ENCODE measurements at regions not wholly inside any gene's neighbourhood (a gene's known extent, or its start where the extent isn't known, plus 50 kb on each side); places are given as distances from the start of the nearest gene placed in this dataset.
"Not testable (repeated sequence)": the region's sequence is repeated elsewhere in the genome, so short reads cannot be mapped to it uniquely, and the experiment has no call there.

DNA sequence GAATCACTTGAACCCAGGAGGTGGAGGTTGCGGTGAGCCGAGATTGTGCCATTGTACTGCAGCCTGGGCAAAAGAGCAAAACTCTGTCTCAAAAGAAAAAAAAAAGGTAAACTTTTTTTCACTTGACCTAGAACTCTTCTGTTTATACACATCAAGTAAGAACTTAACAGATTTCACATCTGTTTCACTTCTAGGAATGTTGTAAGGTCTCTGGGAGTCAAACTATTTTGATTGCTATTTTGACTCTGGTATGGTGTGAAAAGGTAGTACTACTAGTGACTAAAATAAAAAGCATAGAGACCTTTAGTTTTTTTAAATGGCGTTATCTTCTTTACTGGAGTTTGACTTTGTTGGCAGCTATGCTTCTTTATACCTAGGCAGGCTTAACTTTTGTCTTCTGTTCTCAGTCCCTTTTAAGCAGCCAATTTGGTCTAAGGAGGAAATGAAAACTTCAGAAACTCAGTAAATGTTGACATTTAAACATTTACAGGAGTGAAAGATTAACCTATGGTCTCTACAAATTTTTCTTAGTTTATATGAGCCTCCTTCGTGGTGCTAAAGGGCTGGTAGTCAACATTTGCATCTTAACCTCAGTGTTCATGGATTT lies 84.7 kb downstream of the METTL2B start:
- WGBS (ENCODE audit: insufficient coverage): 90% methylated on average over 2 of the region's 4 CpGs

DNA sequence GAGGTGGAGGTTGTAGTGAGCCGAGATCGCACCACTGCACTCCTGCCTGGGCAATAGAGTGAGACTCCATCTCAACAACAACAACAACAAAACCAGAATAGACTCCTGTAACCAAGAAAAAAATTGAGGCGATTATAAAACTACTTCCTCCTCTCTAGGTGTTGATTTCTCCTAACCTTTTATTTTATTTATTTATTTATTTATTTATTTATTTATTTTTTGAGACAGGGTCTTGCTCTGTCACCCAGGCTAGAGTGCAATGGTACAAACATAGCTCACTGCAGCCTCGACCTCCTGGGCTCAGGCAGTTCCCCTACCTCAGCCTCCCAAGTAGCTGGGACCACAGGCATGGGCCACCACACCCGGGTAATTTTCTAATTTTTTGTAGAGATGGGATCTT lies 86.2 kb downstream of the METTL2B start:
- not testable (repeated sequence) for H3K4me3 ChIP-seq (ENCODE audit: low read length); H3K4me1 ChIP-seq (ENCODE audit: control insufficient read depth, insufficient read depth, low read length); H3K27me3 ChIP-seq (ENCODE audit: control insufficient read depth, insufficient read depth, low read length); H3K9me3 ChIP-seq (replicated peaks; ENCODE audit: control insufficient read depth, low read depth, low read length); DNase-seq; H3K27ac ChIP-seq (ENCODE audit: low read length); H3K36me3 ChIP-seq (ENCODE audit: control insufficient read depth, insufficient read depth, low read length)
- no CpG with 5 or more reads among the region's 5 CpGs for WGBS (ENCODE audit: insufficient coverage)

More for the DNA sequence above, 84.7 kb downstream of the METTL2B start:
- not testable (repeated sequence) for H3K36me3 ChIP-seq (ENCODE audit: control insufficient read depth, insufficient read depth, low read length); H3K27ac ChIP-seq (ENCODE audit: low read length); H3K27me3 ChIP-seq (ENCODE audit: control insufficient read depth, insufficient read depth, low read length); H3K4me3 ChIP-seq (ENCODE audit: low read length); DNase-seq; H3K9me3 ChIP-seq (replicated peaks; ENCODE audit: control insufficient read depth, low read depth, low read length); H3K4me1 ChIP-seq (ENCODE audit: control insufficient read depth, insufficient read depth, low read length)

DNA sequence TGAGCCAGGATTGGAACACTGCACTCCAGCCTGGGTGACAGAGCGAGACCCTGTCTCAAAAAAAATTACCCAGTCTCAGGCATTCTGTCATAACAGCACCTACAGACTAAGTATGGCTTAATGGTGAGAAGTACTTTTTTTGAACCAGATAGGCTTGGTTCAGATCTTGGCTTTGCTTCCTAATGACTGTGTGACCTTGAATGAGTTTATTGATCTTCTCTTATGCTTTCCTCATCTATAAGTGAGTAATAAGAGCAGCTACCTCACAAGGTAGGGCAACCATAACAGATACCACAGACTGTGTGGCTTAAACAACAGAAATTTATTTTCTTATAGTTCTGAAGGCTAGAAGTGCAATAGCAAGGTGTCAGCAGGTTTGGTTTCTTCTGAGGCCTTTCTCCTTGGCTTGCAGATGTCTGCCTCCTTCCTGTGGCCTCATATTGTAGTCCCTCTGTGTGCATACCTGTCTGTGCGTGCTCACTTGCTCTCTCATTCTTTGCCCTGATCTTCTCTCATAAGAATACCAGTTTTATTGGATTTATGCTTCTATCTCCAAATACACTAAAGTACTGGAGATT lies 87.7 kb downstream of the METTL2B start:
- H3K4me1 ChIP-seq (ENCODE audit: control insufficient read depth, insufficient read depth, low read length); H3K36me3 ChIP-seq (ENCODE audit: control insufficient read depth, insufficient read depth, low read length); DNase-seq; H3K9me3 ChIP-seq (replicated peaks; ENCODE audit: control insufficient read depth, low read depth, low read length); H3K27ac ChIP-seq (ENCODE audit: low read length); H3K4me3 ChIP-seq (ENCODE audit: low read length); H3K27me3 ChIP-seq (ENCODE audit: control insufficient read depth, insufficient read depth, low read length): not testable (repeated sequence)
- WGBS (ENCODE audit: insufficient coverage): no CpG with 5 or more reads among the region's 2 CpGs

DNA sequence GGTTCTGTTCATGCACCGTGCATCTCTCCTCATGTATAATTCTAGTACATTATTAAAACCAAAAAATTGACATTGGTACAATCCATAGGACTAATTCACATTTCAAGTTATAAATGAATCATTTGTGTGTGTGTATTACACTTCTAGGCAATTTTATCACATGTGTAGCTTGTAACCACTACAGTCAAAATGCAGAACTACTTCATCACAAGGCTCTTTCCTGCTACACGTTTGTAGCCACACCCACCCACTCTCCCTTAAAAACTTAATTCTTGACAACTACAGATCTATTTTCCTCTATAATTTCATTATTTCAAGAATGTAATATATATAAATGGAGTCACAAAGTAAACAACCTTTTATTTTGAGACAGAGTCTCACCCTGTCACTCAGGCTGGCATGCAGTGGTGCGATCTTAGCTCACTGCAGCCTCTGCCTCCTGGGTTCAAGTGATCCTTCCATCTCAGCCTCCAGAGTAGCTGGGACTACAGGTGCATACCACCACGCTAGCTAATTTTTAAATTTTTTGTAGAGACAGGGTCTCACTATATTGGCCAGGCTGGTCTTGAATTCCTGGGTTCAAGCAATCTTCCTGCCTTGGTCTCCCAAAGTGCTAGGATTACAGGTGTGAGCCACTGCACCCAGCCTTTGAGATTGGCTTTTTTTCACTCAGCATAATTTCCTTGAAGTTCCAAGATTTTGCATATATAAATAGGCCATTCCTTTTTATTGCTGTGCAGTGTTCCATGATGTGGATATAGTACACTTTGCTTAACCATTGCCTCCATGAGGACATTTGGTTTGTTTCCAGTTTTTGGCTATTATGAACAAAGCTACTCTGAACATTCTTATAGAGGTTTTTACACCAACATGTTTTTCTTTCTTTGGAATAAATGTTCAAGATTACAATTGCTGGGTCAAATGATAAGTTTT lies 88.7 kb downstream of the METTL2B start:
- WGBS (ENCODE audit: insufficient coverage): 88% methylated on average over 1 of the region's 4 CpGs
- not testable (repeated sequence) for H3K4me3 ChIP-seq (ENCODE audit: low read length); H3K36me3 ChIP-seq (ENCODE audit: control insufficient read depth, insufficient read depth, low read length); H3K4me1 ChIP-seq (ENCODE audit: control insufficient read depth, insufficient read depth, low read length); DNase-seq; H3K27ac ChIP-seq (ENCODE audit: low read length); H3K27me3 ChIP-seq (ENCODE audit: control insufficient read depth, insufficient read depth, low read length); H3K9me3 ChIP-seq (replicated peaks; ENCODE audit: control insufficient read depth, low read depth, low read length)

DNA sequence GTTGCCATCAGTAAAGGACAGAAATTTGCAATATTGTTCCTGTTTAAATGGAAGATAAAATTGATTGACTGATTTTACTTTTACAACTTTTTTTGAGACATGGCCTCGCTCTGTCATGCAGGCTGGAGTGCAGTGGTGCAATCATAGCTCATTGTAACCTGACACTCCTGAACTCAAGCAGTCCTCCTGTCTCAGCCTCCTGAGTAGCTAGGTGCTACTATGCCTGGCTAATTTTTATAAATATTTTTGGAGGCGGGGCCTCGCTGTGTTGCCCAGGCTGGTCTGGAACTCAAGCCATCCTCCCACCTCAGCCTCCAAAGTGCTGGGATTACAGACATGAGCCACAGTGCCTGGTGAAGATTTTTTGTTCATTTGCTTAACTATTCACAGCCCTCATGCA lies 96.8 kb upstream of the GARIN1A start:
- not testable (repeated sequence) for H3K4me3 ChIP-seq (ENCODE audit: low read length); H3K27ac ChIP-seq (ENCODE audit: low read length); H3K27me3 ChIP-seq (ENCODE audit: control insufficient read depth, insufficient read depth, low read length); DNase-seq; H3K9me3 ChIP-seq (replicated peaks; ENCODE audit: control insufficient read depth, low read depth, low read length); H3K4me1 ChIP-seq (ENCODE audit: control insufficient read depth, insufficient read depth, low read length)
- 100% methylated on average over 1 of the region's 3 CpGs for WGBS (ENCODE audit: insufficient coverage)
- H3K36me3 ChIP-seq (ENCODE audit: control insufficient read depth, insufficient read depth, low read length): peaks cover 13% of the 10 kb centered on the region

DNA sequence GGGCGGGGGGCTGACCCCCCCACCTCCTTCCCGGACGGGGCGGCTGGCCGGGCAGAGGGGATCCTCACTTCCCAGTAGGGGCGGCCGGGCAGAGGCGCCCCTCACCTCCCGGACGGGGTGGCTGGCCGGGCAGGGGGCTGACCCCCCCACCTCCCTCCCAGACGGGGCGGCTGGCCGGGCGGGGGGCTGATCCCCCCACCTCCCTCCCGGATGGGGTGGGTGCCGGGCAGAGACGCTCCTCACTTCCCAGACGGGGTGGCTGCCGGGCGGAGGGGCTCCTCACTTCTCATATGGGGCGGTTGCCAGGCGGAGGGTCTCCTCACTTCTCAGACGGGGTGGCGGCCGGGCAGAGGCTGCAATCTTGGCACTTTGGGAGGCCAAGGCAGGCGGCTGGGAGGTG lies 95.1 kb upstream of the GARIN1A start:
- not testable (repeated sequence) for H3K4me3 ChIP-seq (ENCODE audit: low read length); H3K4me1 ChIP-seq (ENCODE audit: control insufficient read depth, insufficient read depth, low read length); H3K27ac ChIP-seq (ENCODE audit: low read length); H3K9me3 ChIP-seq (replicated peaks; ENCODE audit: control insufficient read depth, low read depth, low read length); DNase-seq; H3K36me3 ChIP-seq (ENCODE audit: control insufficient read depth, insufficient read depth, low read length); H3K27me3 ChIP-seq (ENCODE audit: control insufficient read depth, insufficient read depth, low read length)
- no CpG with 5 or more reads among the region's 27 CpGs for WGBS (ENCODE audit: insufficient coverage)

DNA sequence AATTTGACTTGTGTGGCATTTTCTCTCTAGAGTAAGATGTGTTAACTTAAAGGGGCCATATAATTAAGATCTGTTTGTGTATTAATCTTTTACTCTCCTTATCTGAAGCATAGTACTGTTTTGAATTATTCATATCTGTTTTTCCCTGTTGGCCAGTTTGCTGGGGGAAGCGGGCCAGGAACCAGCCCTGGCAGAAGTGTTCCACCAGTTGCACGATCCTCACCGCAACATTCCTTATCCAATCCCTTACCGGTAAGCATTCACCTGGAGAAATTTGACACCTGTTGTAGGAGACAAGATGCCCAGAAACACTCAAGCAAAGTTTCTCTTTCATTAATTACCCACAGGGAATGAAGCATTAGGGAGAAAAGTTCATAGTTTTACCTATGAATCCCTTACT lies 92.2 kb upstream of the GARIN1A start:
- not testable (repeated sequence) for H3K27ac ChIP-seq (ENCODE audit: low read length); H3K27me3 ChIP-seq (ENCODE audit: control insufficient read depth, insufficient read depth, low read length); H3K9me3 ChIP-seq (replicated peaks; ENCODE audit: control insufficient read depth, low read depth, low read length); H3K4me3 ChIP-seq (ENCODE audit: low read length); H3K36me3 ChIP-seq (ENCODE audit: control insufficient read depth, insufficient read depth, low read length); DNase-seq; H3K4me1 ChIP-seq (ENCODE audit: control insufficient read depth, insufficient read depth, low read length)
- WGBS (ENCODE audit: insufficient coverage): no CpG with 5 or more reads among the region's 4 CpGs

DNA sequence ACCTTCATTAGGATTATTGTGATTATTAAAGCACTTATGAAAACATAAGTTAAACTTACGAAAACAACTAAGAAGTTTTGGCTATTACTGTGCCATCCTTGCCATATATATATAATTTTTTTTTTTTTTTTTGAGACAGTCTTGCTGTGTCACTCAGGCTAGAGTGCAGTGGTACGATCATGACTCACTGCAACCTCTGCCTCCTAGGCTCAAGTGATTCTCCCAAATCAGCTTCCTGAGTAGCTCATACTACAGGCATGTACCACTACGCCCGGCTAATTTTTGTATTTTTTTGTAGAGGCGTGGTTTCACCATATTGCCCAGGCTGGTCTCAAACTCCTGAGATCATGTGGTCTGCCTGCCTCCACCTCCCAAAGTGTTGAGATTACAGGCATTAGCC lies 91.0 kb upstream of the GARIN1A start:
- H3K27me3 ChIP-seq (ENCODE audit: control insufficient read depth, insufficient read depth, low read length); H3K4me1 ChIP-seq (ENCODE audit: control insufficient read depth, insufficient read depth, low read length); DNase-seq; H3K4me3 ChIP-seq (ENCODE audit: low read length); H3K9me3 ChIP-seq (replicated peaks; ENCODE audit: control insufficient read depth, low read depth, low read length); H3K36me3 ChIP-seq (ENCODE audit: control insufficient read depth, insufficient read depth, low read length); H3K27ac ChIP-seq (ENCODE audit: low read length): not testable (repeated sequence)
- no CpG with 5 or more reads among the region's 5 CpGs for WGBS (ENCODE audit: insufficient coverage)

DNA sequence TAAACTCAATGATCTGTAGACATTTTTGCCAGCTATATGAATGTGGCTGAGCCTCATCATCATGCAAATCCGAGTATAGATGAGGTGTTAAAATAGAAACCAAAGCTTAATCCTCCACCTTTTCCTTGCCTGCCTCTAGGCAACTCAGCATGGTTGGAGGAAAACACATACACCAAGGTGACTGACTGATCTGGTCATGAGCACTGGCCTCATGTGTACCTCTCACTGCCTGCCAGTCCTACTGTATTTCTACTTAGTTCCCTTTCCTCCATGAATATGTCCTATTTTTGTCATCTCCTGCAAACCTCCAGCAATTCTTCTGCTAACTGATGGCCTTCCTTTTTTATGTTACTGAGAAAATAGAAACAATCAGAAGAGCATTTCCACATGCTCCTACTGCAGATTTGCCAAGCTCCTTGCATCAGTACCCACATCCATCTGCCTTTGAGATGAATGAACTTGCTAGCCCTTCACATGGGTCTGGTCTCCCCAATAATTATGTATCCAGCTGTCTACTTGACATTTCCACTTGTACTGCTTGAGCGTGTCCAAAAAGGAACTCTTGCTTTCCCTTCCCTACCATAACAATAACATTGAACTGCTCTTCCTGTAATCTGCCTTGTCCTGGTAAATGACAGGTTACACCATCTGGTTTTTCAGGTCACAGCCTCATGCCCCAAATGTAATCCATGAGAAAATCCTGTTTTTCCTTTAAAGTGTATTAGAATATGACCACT lies 90.1 kb upstream of the GARIN1A start:
- not testable (repeated sequence) for H3K9me3 ChIP-seq (replicated peaks; ENCODE audit: control insufficient read depth, low read depth, low read length); H3K27me3 ChIP-seq (ENCODE audit: control insufficient read depth, insufficient read depth, low read length); H3K36me3 ChIP-seq (ENCODE audit: control insufficient read depth, insufficient read depth, low read length); H3K27ac ChIP-seq (ENCODE audit: low read length); H3K4me1 ChIP-seq (ENCODE audit: control insufficient read depth, insufficient read depth, low read length); DNase-seq; H3K4me3 ChIP-seq (ENCODE audit: low read length)
- no CpG with 5 or more reads among the region's 2 CpGs for WGBS (ENCODE audit: insufficient coverage)

DNA sequence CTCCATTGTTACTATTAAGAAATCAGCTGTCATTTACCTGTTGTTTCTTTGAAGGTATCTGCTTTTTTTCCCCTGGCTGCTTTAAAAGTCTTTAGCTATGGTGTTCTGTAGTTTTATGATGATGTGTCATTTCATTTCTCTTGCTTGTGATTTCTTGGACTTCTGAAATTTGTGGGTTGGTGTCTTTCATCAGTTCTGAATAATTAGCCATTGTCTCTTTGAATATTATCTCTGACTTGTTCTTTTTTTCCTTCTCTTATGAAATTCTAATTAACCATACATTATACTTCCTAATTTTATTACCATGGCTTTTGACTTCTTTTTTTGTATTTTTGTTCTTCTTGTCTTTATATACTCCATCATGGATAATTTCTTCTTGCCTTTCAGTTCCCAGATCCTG lies 85.4 kb upstream of the GARIN1A start:
- H3K27me3 ChIP-seq (ENCODE audit: control insufficient read depth, insufficient read depth, low read length); H3K4me1 ChIP-seq (ENCODE audit: control insufficient read depth, insufficient read depth, low read length); H3K4me3 ChIP-seq (ENCODE audit: low read length); H3K36me3 ChIP-seq (ENCODE audit: control insufficient read depth, insufficient read depth, low read length); H3K27ac ChIP-seq (ENCODE audit: low read length); DNase-seq; H3K9me3 ChIP-seq (replicated peaks; ENCODE audit: control insufficient read depth, low read depth, low read length): not testable (repeated sequence)
